ENCODE measurements at regions not wholly inside any gene's neighbourhood (a gene's known extent, or its start where the extent isn't known, plus 50 kb on each side); places are given as distances from the start of the nearest gene placed in this dataset.
"Not testable (repeated sequence)": the region's sequence is repeated elsewhere in the genome, so short reads cannot be mapped to it uniquely, and the experiment has no call there.

DNA sequence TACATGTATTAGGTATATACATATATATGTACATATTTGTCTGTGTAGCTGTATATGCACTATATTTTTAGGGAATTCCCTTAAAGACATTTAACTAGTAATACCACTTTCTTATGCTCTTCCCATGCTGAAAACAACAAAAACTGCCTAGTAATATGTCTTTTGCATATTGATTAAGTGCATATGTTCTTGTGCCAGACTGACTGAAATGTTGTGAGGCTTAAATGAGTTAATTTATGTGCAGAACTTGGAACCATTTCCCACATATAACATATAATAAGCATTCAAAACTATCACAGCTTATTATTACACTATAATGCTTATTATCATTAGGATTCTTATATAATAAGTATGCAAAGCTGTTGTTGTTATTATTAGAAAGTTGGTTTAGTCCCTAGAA lies 318.0 kb upstream of the KCNMB2 start:
- Histone ChIP-seq H3K4me1 (no peaks in the 10 kb centered on the region), H3K27me3 (ENCODE audit: insufficient read depth in 3 of 3, low read length in 2 of 3) (no peaks in the 10 kb centered on the region), H3K9me3 (no peaks in the 10 kb centered on the region), H3K36me3 (ENCODE audit: insufficient read depth in 1 of 2, low read depth in 1 of 2) (no peaks in the 10 kb centered on the region), H3K4me3 (no peak overlapping the region), H3K27ac (no peak overlapping the region)
- TF ChIP-seq, protein P1, sequence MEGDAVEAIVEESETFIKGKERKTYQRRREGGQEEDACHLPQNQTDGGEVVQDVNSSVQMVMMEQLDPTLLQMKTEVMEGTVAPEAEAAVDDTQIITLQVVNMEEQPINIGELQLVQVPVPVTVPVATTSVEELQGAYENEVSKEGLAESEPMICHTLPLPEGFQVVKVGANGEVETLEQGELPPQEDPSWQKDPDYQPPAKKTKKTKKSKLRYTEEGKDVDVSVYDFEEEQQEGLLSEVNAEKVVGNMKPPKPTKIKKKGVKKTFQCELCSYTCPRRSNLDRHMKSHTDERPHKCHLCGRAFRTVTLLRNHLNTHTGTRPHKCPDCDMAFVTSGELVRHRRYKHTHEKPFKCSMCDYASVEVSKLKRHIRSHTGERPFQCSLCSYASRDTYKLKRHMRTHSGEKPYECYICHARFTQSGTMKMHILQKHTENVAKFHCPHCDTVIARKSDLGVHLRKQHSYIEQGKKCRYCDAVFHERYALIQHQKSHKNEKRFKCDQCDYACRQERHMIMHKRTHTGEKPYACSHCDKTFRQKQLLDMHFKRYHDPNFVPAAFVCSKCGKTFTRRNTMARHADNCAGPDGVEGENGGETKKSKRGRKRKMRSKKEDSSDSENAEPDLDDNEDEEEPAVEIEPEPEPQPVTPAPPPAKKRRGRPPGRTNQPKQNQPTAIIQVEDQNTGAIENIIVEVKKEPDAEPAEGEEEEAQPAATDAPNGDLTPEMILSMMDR (IDR thresholded peaks at IDR 0.05) = no peak
- intact Hi-C loops (cut with DNase I) = no loop called here
- ATAC-seq (no peak), DNase-seq (no peak)

GRCh38 chr3:178219661-178220060 lies 316.6 kb upstream of the KCNMB2 start:
- 86 to 90% (median 86%) methylated on average over 4 of the region's 4 CpGs for WGBS, 3 donors
- H3K27ac ChIP-seq; H3K36me3 ChIP-seq (ENCODE audit: insufficient read depth in 1 of 2, low read depth in 1 of 2); H3K27me3 ChIP-seq (ENCODE audit: insufficient read depth in 3 of 3, low read length in 2 of 3); intact Hi-C loops (cut with DNase I); ATAC-seq; H3K9me3 ChIP-seq; H3K4me3 ChIP-seq; DNase-seq; H3K4me1 ChIP-seq: not testable (repeated sequence)

DNA sequence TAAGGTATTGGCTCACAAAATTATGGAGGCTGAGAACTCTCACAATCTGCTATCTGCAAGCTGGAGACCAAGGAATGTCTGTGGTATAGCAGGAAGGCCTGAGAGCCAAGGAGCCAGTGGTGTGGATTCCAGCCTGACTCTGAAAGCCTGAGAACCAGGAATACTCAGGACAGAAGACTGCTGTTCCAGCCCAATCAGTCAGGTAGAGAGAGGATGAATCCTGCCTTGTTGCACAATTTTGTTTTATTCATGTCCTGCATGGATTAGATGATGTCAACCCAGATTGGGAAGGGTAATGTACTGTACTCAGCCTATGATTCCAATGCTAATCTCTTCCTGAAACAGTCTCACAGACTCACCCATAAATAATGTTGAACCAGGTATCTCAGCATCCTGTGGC lies 312.4 kb upstream of the KCNMB2 start:
- no peaks in the 10 kb centered on the region for H3K9me3 ChIP-seq
- intact Hi-C loops (cut with DNase I) = no loop called here
- ATAC-seq (no peak), DNase-seq (no peak)
- no peaks in the 10 kb centered on the region for H3K27me3 ChIP-seq (ENCODE audit: insufficient read depth in 3 of 3, low read length in 2 of 3)
- no peak overlapping the region for H3K4me3 ChIP-seq
- no peaks in the 10 kb centered on the region for H3K36me3 ChIP-seq (ENCODE audit: insufficient read depth in 1 of 2, low read depth in 1 of 2)
- no peaks in the 10 kb centered on the region for H3K4me1 ChIP-seq
- TF ChIP-seq, protein P1 (IDR thresholded peaks at IDR 0.05) = no peak
- no peak overlapping the region for H3K27ac ChIP-seq

DNA sequence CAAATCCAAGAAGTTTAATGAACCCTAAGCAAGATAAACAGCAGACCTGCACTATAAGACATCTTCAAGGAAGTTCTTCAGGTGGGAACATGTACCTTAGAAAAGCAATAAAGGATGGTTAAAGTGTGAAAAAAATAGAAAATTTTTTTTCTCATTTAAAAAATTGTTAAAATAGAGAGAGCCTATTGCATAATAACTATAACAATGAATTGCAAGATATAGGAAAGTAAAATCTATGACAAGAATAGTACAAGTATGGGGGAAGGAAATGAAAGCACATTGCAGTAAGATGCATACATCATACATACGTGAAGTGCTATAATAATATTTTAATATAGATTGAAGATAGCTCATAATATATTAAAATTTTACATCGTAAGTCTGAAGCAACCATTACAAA lies 310.1 kb upstream of the KCNMB2 start:
- H3K9me3 ChIP-seq = no peaks in the 10 kb centered on the region
- intact Hi-C loops (cut with DNase I) = no loop called here
- DNase-seq (no peak), ATAC-seq (no peak)
- H3K4me1 ChIP-seq = no peaks in the 10 kb centered on the region
- 91 to 97% (median 96%) methylated on average over 2 of the region's 2 CpGs for WGBS, 3 donors
- no peaks in the 10 kb centered on the region for H3K36me3 ChIP-seq (ENCODE audit: insufficient read depth in 1 of 2, low read depth in 1 of 2)
- TF ChIP-seq, protein P1 (IDR thresholded peaks at IDR 0.05) = no peak
- no peak overlapping the region for H3K4me3 ChIP-seq
- no peaks in the 10 kb centered on the region for H3K27me3 ChIP-seq (ENCODE audit: insufficient read depth in 3 of 3, low read length in 2 of 3)
- no peak overlapping the region for H3K27ac ChIP-seq

DNA sequence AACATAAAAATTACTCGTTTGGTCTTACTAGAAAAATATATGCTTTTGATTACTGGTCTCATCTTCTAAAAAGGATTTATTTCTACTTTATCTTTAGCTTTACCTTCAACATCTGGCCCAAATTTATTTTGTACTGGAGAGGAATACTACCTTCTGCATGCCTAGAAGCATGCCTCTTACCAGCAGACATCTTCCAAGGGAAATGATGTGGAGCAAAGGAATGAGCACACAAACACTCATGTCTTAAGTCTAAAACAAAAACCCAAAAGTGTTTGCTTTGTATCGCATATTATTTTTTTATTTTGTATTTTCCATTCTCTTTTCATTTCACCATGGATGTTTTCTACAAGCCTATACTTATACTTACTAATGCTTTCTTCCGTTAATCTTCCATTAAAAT lies 304.6 kb upstream of the KCNMB2 start:
- Histone ChIP-seq H3K9me3 (no peaks in the 10 kb centered on the region), H3K27me3 (ENCODE audit: insufficient read depth in 3 of 3, low read length in 2 of 3) (no peaks in the 10 kb centered on the region), H3K4me1 (no peaks in the 10 kb centered on the region), H3K36me3 (ENCODE audit: insufficient read depth in 1 of 2, low read depth in 1 of 2) (no peaks in the 10 kb centered on the region), H3K27ac (no peak overlapping the region), H3K4me3 (no peak overlapping the region)
- 97 to 100% (median 97%) methylated on average over 3 of the region's 3 CpGs for WGBS, 3 donors
- TF ChIP-seq, protein P1 (IDR thresholded peaks at IDR 0.05) = no peak
- no peak for ATAC-seq
- no peak for DNase-seq
- intact Hi-C loops (cut with DNase I) = no loop called here
